Hematopoietic multipotent progenitor cell treated with erythropoietin and hydrocortisone succinate and interleukin-3 and kit ligand, for 17 days (in vitro differentiated cells): ENCODE measurements at regions not wholly inside any gene's neighbourhood (a gene's known extent, or its start where the extent isn't known, plus 50 kb on each side); places are given as distances from the start of the nearest gene placed in this dataset.
"Not testable (repeated sequence)": the region's sequence is repeated elsewhere in the genome, so short reads cannot be mapped to it uniquely, and the experiment has no call there.

Experiments
- DNase-seq: peaks from one replicate; pipeline ENCODE4 v3.0.0-alpha.2; 2015; ENCODE audit warnings: low spot score

- DNase-seq = no peak
Observed at GRCh38 chr5:135157421-135158313, 123.6 kb upstream of the PITX1 start.

GRCh38 chr5:135156715-135157404, 122.8 kb upstream of the PITX1 start:
- no peak for DNase-seq

- DNase-seq = no peak
Observed at GRCh38 chr5:135156337-135156714, 122.3 kb upstream of the PITX1 start.

GRCh38 chr5:135155616-135156214, 121.7 kb upstream of the PITX1 start:
- no peak for DNase-seq

GRCh38 chr5:135154961-135155360, 120.9 kb upstream of the PITX1 start:
- no peak for DNase-seq

GRCh38 chr5:135154197-135154596, 120.2 kb upstream of the PITX1 start:
- no peak for DNase-seq

- DNase-seq = no peak
Observed at GRCh38 chr5:135153661-135154060, 119.6 kb upstream of the PITX1 start.

GRCh38 chr5:135153259-135153658, 119.2 kb upstream of the PITX1 start:
- DNase-seq = no peak

GRCh38 chr5:135151660-135152059, 117.6 kb upstream of the PITX1 start:
- not testable (repeated sequence) for DNase-seq

- no peak for DNase-seq
Observed at GRCh38 chr5:135151256-135151655, 117.2 kb upstream of the PITX1 start.

- DNase-seq = no peak
Observed at GRCh38 chr5:135150767-135151166, 116.7 kb upstream of the PITX1 start.

GRCh38 chr5:135149956-135150723, 116.1 kb upstream of the PITX1 start:
- no peak for DNase-seq

- DNase-seq = no peak
Observed at GRCh38 chr5:135149229-135149955, 115.4 kb upstream of the PITX1 start.

GRCh38 chr5:135147294-135148090, 113.5 kb upstream of the PITX1 start:
- DNase-seq = no peak

- no peak for DNase-seq
Observed at GRCh38 chr5:135145985-135146384, 112.0 kb upstream of the PITX1 start.

GRCh38 chr5:135143682-135144081, 109.7 kb upstream of the PITX1 start:
- not testable (repeated sequence) for DNase-seq

GRCh38 chr5:135141303-135142268, 107.6 kb upstream of the PITX1 start:
- DNase-seq = peak; percentile 43

GRCh38 chr5:135140446-135141204, 106.6 kb upstream of the PITX1 start:
- peak; percentile 22 for DNase-seq
